NOMO-1 treated with DMSO at 0.1 percent for 48 hours (cell line): ENCODE measurements at regions not wholly inside any gene's neighbourhood (a gene's known extent, or its start where the extent isn't known, plus 50 kb on each side); places are given as distances from the start of the nearest gene placed in this dataset.

ENCODE experiments used
- DNase-seq: peaks from one replicate; lab custom pipeline; 2025; ENCODE audit not compliant: unreplicated experiment; lab: John Stamatoyannopoulos, UW

DNA sequence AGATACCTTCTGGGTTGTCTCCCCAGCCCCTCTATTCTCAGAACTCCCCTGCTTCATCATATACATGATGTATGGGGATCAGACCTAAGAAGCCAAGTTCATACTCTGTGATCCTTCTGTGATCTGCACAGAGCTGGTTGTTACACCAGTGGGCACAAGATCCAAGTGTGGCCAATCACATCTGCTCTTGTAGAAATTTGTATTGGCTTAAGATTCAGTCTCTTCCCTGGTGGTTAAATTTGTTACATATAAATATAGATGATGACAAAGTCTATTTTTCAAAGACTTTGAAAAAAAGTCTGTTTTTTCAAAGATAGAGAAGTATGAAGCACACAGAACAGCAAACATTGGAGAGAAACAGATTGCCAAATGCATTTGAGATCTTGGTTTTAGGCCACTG lies 135.8 kb upstream of the FGGY start:
- DNase-seq: no peak

DNA sequence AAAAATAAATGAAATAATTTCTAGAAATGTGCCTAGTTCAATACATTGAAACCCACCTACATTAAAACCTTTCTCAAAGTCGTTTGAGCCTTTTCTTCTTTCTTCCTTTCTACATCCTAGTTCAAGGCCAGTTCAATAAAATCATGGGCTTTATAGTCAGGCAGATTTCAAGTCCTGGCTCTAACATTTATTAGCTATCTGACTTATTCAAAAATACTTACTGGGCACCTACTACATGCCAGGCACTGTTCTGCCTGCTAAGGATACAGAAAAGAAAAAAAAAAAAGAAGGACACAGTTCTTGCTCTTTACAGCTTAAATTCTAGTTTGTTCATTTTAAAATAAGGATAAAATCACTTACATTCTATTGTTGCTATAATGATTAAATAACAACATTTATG lies 134.2 kb upstream of the FGGY start:
- no peak for DNase-seq

DNA sequence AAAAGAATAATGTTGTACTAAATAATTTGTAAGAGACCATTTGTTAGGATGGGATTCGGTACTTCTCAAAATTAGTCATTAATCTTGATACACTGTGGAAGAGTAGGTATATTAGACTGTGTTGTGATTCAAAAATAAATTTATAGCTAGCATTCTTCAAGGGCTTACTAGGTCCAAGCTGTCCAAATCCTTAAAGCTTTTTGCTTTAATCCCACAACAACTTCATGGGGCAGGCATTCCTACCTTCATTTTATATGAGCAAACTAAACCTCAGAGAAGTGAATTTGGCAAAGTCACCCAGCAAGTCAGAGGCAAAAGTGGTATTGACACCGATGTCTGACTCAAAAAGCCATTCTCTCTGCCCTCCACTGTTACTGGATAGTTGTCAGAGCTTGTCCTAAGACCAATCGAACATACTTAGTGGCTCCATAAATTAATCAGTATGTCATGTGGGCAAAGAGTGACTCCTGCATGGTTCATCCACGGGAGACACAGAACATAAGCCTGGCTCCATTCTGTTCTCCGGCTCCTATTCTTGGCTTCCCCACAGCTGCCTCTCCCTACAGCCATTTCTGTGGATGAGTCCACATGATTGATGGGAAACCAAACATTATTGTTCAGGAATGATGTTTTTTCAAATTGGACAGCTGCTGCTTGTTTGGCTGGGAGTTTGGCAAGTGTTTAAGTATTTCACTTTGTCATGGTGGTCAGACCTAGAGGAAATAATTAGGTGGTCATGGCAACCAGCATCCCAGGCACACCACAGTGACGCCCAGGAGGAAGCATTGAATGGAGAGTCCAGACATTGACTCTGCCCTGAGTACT lies 133.4 kb upstream of the FGGY start:
- DNase-seq: peak; percentile 65

DNA sequence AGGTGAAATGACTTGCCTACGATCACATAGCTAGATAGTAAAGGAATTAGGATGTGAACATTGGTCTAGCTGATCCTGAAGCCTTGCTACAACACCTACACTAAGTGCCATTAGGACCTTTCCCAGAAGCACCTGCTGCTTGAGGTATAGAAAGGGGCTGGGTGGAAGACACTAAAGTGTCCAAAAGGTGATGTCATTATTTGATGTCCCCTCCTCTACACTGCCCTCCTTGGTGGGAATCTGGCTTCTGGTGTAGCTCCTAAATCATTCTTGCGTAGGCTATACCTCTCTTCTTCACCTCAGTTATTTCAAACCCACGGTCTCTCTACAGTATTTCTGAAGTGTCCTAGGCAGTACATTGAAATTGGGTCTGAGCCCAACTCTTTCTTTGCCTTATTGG lies 132.5 kb upstream of the FGGY start:
- DNase-seq: no peak

DNA sequence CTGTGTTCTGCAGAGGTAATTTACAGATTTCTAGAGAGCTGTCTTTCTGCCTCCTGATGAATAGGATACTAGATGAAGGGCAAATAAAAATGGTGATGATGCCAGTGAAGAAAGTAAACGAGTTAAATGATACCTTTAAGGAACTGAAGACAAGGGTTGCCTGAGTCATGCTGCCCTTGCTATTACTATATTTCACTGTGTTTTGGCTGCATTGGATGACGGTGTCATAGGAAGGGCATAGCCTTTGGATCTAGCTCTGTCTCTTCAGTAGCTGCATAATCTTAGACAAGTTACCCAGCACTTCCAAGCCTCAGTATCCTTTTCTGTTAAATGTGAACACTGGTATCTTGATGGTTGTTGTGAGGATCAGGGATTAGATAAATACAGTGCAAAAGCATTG lies 131.5 kb upstream of the FGGY start:
- no peak for DNase-seq

DNA sequence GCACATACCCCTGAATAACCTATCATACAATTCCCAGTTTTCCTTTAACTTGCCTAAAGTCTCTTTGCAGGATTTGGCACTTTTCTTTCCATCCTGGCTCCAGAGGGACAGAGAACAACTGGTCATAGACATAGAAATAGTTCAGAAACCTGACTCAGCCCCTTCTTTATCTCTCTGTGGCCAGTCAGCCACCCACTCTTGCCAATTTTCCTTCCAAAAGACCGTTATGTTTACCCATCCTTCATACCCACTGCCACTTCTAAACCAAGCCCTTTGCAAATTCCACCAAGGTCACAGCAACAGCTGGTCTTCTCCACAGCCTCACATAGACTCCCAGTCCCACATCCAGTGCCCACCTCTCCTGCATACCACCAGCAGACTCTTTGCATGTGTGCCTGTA lies 127.2 kb upstream of the FGGY start:
- no peak for DNase-seq

DNA sequence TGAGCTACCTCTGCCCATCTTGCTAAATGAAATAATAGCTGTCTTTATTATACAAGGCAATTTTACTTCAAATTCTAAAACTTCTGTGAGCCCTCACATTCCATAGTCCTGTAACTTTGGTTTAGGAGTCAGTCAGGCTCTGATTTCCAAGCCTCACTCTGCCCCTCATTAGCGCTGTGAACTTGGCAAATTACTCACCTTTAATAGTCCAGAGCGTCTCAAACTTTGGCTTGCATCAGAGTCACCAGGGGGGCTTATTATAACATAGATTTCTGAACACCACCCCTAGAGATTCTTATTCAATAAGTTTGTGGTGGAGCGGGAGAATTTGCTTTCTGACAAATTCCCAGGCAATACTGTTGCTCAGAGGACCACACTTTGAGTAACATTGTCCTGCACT lies 126.2 kb upstream of the FGGY start:
- DNase-seq: no peak

DNA sequence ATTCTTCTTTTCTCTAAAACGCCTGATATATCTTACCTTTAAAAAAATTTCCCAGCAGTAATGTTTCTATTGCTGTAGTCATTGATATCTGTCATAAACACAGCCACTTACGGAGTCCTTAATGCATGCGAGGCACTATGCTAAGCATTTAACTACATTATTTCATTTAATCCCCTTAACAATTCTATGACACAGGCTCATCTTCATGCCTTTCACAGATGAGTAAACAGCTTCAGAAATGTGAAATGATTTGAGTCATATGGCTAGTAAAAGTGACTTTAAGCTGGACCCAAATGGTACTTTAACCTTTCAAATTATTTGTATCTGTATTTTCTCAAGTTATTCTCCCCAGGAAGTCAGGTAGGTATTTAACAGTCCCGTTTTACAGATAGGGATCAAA lies 125.1 kb upstream of the FGGY start:
- DNase-seq: no peak

DNA sequence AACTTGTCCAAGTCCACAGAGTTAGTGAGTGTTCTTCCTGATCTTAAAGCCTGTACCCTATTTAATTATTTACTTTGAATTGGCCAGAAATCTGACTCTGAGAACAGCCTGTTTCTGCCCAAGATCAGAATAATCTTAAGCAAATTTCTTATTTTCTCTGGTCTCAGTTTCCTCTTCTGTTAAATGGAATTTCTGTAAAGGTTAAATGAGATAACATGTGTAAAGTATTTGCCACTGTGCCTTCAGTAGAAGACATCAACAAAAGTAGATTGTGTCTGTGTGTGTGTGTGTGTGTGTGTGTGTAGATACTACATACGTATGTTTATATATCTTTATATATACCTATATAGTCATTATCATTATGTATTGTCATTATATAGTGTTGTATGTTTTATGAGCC lies 124.2 kb upstream of the FGGY start:
- DNase-seq: no peak

DNA sequence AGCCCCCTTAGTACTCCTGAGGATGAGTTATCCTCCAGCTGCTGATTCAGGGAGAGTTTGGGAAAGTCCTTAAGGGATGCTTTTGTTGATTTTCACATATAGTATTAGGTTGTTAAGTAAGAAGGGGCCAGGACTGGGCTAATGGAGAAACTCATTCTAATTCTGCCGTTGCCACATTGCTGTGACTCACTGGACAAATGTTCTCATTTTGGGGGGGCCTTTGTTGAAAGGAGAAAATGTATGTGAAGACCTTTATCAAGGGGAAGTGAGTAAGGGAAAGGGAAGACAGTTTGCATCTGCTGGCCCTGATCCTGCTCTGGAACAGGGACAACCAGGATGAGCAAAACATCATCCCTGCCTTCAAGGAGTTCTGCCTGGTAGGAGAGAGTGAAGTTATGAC lies 123.2 kb upstream of the FGGY start:
- DNase-seq: peak; percentile 43

DNA sequence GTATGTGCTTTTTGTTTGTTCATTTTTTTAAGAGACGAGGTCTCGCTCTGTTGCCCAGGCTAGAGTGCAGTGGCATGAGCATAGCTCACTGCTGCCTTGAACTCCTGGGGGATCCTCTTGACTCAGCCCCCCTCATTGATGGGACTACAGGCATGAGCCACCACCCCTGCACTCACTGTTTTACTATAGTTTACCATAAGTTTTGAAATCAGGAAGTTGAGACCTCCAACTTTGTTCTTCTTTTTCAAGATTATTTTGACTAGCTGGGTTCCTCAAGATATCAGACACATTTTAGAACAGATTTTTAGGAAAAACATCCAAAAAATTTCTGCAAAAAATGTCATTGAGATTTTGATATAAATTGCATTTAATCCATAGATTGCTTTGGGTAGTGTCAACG lies 120.4 kb upstream of the FGGY start:
- DNase-seq: peak; percentile 29

DNA sequence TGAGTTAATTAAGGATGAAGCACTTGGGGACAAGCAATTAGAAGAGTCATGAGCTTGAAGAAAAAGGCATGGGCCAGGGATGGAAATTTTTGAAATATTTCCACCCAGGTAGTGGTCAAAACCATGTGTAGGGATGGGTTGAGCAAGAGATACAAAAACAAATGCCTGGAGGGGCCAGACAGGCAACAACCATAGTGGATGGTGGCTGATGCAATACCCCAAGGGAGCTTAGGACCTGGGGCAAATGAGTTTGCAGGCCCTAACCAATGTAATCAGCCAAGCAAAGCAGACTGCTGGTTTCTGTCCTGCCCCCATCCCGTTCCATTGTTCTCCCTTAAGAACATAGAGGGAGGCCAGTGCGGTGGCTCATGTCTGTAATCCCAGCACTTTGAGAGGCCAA lies 119.1 kb upstream of the FGGY start:
- no peak for DNase-seq

DNA sequence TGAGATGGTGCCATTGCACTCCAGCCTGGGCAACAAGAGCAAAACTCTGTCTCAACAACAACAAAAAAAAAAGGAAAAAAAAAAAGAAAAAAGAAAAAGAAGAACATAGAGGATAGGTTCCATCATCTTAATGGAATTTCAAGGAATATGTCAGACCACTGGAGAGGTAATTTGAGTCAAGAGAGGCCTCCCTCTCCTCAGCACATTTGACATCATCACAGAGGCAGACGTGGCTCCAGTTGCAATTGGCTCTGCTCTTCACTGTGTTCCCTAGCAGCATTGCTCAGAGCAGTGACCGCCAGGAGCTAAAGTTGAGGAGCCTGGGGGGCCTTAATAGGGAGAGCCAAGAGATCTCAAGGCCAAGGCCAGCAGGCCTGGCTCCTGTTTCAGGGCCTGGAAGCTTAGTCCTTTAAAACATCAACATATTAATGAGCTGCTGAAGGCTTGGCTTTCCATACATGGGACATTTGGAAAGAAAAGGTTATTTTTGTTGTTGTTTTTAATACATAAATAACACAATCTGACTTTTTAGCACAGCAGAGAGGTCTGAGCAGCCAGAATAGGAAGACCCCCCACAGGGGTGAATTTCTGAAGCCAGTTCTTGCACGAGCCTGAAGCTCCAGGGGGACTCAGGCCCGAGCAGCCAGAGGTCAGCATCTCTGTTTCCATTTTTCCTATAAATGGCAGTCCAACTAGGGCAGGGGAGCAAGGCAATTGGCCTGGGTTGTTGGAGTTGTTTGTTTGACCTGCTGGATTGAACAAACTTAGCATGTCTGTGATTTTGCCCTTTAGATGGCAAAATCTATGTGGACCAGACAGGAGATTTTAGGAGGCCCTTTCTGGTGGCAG lies 118.3 kb upstream of the FGGY start:
- DNase-seq: no peak

DNA sequence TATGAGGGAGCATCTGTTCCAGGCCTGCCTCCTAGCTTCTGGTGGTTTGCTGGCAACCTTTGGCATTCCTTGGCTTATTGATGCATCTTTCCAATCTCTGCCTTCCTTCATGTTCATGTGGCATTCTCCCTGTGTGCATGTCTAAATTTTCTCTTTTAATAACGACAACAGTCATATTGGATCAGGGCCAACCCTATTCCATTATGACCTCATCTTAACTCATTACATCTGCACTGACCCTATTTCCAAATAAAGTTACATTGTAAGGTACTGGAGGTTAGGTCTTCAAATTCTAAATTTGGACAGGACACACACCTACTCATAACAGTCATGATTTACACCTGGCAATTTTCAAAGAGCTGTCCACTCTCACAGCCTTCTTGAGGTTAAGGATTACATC lies 117.2 kb upstream of the FGGY start:
- no peak for DNase-seq

DNA sequence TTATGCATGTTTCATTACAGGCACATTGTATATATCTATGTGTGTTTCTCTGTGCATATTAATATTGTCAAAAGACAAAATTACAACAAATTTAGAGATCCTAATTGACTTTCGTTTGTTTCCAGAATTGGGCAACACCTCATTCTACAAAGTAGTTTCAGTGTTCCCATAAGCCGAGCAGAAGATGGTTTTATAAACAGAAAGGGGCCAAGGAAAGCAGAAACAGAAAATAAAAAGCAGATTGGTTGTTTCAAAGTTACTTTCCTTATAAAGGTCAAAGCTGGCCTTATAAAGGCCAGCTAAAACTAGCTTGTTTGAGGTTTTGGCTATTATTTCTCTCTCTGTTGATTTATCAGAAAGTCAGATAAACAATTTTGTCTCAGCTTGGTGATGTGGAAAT lies 116.2 kb upstream of the FGGY start:
- no peak for DNase-seq

DNA sequence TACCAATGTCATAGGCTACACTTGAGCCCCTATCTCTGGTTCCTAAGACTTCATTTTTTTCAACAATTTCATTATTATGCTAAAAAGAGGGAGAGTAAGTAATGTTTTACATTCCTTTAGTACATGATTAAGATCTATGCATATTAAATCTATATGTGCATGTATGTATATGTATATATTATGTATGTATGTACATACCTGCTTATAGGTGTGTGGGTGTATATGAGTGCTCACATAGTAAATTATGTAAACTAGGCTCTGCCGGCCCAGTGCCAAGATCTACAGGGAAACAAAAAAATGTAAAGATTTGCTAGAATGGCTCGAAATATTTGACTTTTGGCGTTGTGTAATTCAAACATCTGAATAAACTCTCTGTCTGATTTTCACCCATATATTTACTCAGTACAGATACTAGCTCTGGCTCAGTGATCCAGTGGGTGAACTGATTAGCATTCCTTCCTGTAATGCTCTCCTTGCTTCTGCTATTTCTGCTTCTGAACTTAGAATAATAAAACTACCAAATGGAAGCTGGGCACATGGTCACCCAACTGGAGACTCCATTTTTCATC lies 113.1 kb upstream of the FGGY start:
- no peak for DNase-seq

DNA sequence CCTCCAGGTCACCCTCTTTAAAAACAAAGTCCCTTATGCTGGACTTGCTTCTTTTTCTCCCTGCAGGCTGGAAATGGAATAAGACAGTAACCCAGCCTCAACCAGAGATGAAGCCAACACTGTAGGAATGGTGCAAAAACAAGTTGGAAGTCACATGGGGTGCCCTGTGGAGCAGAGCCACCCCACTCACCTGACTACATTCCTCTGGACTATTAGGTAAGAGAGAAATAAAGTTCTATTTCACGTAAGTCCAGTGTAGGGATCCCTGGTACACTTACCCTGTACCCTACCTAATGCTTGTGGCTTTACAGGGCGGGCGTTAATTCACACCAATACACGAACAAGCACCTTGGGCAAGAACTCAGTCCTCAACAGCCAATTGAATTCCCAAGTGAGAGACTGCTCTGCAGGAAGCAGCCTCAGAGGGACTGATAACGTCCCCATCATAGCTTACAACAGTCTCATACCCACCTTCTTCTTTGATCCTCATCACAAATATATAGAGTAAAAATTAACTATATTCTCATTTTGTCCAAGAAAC lies 112.5 kb upstream of the FGGY start:
- DNase-seq: no peak

DNA sequence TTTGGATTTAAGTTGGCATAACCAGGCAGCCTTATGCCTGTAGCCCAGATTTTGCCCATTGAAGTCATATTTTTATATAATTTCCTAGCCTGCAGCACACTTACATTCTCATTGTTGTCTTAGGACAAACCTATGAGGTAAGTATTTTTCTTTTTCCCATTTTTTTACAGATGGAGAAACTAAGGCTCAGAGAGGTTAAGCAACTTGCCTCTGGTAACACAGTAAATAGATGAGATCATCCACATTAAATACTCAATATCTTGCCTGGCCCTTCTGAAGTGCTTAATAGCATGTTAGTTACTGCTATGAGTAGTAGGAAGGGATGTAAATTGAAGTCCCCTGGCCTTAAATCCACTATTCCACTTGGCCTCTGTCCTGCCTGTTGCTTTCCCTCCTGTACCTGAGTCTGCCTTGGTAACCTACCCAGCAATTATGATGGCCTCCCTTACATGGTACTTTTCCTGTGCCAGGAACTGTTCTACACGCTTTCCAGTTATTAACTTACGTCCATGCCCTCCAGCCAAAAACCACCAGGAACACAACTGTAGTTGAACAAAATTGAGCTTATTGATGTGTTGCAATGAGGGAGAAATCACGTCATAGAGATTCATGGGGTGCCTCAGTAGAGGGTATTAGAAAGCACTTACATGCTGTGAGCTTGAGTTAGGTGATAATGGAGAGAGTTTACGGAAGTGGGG lies 111.6 kb upstream of the FGGY start:
- no peak for DNase-seq

DNA sequence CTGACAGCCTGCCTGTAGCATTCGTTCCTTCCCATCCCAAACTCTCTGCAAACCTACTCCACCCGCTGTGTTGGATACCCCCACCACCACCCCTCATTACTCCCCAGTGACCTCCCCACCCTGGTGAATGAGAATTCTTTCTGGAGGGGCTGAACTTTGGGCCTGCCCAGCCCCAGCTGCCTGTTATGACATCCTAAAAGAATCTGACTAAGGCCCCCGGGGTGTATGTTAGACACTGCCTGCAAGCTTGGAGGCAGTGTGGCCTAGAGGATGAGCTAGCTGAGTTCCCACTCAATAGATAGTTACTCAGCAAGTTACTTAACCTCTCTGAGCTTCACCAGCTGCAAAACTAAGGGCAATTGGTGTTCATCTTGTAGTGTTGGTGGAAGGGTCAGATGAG lies 110.2 kb upstream of the FGGY start:
- no peak for DNase-seq

DNA sequence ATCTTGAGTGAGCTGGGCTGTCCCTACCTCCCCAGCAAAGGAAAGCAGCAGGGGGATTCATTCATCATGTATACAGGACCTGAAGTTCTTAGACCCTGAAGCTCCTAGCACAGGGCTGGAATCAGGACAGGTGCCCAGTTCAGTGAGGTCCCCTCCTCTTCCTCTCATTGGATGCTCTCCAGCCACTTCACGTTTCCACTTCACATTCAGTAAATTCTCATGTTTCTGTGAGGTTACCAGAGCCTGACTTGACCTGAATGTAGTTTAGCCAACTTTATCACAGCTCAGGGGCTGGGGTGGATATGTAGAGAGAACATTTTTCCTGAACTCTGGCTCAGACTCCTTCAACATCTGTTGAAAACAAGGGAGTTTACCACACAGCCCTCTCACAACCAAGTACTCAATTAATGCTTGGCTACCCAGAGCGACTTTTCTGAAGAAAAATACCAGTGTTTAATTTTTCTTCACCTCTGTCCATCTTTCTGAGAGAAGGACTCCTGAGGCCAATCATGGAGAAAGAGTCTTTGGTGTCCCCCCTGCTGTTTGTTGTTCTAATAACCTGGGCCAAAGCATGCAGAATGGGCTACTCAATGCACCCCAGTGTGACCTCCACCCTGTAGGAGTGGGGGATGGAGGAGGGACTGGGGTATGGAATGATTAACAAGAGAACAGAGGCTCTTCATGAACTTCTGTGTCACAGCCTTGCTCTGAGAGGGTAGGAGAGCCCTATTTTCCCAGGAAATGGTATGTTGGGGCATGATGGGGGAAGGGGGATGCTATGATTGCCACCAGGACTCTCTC lies 108.3 kb upstream of the FGGY start:
- no peak for DNase-seq
